CMK (cell line): ENCODE measurements at regions not wholly inside any gene's neighbourhood (a gene's known extent, or its start where the extent isn't known, plus 50 kb on each side); places are given as distances from the start of the nearest gene placed in this dataset.
"Not testable (repeated sequence)": the region's sequence is repeated elsewhere in the genome, so short reads cannot be mapped to it uniquely, and the experiment has no call there.

ENCODE experiments used
- DNase-seq: peaks from one replicate; pipeline ENCODE4 v3.0.0-alpha.2; 2010; ENCODE audit warnings: low read depth

- DNase-seq = no peak
Observed at GRCh38 chr3:162721736-162722135, 1225.1 kb downstream of the OTOL1 start.

DNA sequence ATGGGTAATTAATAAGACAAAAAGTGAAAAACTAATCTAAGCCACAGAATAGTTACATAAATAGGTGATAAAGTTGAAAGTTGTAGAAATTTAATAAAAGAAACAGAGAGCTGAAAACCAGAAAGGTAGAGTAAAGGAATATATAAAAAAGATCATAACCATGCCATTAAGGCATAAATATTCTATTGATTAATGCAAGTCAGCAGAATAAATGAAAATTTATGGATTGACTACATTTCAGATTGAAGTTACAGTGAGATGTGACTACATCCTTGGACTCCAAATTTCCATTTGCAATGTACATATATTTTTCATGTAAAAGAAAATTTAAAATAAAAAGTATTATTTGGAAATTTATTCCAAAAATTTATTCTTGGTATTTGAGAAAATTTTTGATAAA, 1225.7 kb downstream of the OTOL1 start:
- no peak for DNase-seq

GRCh38 chr3:162722796-162723195, 1226.2 kb downstream of the OTOL1 start:
- DNase-seq = not testable (repeated sequence)

DNA sequence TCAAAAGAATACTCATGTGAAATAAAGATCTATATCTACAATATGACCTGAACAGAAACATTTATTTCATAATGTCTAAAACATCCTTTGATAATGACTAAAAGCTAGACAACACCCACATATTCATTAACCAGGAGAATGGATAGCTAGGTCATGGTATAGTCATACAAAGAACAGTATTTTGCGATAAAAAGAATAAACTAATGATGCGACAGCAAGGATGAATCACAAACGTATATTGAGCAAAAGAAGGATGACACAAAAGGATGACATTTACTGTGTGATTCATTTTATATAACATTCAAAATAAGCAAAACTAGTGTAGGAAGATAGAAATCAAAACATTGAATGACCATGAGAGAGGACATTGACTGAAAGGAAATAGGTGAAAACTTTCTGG, 1233.1 kb downstream of the OTOL1 start:
- DNase-seq = no peak

DNA sequence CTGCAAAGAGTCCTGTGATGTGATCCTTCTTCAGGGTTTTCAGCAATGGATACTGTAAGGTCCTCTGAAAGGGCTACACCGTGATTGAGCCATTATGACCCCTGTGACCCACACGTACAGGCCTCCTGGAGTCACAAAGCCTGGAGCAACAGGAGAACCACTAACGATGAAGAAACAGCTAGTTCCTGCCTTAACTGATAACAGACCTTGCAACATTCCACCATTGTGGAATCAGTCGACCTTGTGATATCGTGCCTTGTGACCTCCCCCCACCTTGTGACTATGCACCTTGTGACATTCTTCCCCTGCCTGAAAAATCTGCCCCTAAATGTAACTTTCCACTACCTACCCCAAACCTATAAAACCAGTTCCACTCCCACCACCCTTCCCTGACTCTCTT, 1235.4 kb downstream of the OTOL1 start:
- DNase-seq = not testable (repeated sequence)

GRCh38 chr3:162738784-162739183, 1242.2 kb downstream of the OTOL1 start:
- no peak for DNase-seq

- no peak for DNase-seq
Observed at GRCh38 chr3:162740941-162741596, 1244.5 kb downstream of the OTOL1 start.

DNA sequence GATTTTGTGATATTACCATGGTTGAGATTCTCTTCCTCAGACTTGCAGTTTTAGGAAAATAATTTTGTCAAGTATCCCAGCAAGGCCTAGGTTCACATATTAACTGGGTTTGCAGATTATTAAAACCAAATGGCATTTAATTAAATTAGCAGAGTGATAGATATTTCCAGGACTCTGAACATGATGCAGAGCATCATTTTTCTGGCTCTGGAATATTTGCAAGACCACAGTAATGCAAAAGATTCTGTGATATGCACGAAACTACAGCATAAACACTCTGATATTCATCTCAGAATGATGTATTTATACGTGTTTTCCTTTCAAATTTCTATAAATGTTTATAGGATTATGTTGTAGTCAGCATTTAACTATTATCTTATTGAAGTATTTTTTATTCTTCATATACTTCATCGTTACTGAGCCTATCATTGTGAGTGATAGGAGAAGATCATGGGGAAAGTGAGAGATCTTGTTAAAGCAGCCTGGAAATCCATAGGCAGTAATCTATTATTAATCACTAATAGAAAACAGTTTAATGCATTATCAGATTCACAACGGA, 1245.6 kb downstream of the OTOL1 start:
- DNase-seq = no peak

GRCh38 chr3:162743091-162743490, 1246.5 kb downstream of the OTOL1 start:
- no peak for DNase-seq

DNA sequence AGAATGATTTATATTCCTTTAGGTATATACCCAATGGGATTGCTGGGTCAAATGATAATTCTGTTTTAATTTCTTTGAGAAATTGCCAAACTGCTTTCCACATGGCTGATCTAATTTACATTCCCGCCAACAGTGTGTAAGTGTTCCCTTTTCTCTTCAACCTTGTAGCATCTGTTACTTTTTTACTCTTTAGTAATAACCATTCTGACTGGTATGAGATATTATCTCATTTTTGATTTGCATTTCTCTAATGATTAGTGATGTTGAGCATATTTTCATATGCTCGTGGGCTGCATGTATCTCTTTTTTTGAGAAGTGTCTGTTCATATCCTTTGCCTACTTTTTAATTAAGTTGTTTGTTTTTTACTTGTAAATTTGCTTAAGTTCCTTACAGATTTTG, 1264.2 kb downstream of the OTOL1 start:
- DNase-seq = no peak

DNA sequence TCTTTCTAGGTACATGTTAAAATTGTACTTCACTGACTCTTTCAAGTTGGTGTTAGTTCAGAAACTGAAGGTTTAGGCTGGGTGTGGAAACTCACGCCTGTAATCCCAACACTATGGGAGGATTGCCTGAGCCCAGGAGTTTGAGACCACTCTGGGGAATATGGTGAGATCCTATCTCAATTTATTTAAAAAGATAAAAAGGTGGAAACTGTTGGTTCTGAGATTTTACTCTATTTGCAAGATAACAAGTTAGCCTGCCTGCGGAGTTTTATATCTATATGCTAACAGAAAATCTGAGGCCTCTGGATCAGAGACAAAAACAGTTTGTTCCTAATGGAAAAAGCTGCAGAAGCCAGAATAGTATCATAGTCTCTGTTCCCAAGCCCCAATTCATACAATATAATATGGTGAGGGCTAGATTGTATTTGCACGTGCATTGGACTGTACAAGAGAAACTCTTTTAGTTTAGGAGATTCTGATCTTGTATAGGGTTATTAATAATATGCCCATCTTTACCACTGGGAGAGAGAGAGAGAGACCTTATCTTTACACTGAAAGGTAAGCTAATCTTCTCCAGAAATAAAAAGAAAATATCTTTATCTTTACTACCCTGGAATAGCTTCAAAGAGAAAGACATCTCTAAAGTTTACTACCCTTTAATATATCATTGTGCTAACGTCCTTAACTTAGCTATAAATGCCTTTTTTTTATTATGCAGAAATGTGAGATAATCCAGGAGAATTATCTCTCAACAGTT, 1267.6 kb downstream of the OTOL1 start:
- DNase-seq = no peak

DNA sequence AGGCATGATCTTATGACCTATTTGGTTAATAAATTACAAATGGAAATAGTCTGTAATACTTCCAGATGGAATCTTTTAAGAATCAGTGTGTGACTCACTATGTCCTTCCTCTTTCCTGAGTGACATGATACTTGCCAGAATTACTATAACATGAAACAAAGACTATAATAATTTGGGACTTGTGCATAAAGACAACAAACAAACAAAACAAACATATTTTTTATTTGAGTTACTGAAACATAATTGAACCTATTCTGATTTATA, 1268.1 kb downstream of the OTOL1 start:
- DNase-seq = no peak

DNA sequence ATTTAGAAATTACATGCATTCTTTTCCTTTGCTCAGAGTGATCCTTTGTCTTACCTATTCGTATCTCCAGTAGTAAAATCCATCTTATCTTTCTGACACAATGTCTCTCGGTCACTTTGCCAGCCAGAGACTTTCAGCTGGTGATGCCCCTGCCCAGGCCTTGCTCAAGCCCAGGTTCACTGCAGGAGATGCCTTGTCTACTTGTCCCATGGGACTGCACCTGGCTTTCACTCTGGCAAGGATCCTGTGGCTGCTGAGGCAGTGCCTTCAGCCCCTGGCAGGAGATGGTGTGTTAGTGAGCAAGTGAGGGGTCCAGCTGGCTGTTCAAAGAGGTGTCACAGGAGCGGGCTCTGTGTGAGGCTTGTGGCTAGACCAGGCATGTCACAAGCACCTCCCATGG, 1268.9 kb downstream of the OTOL1 start:
- DNase-seq = no peak

GRCh38 chr3:162769564-162769963, 1273.0 kb downstream of the OTOL1 start:
- DNase-seq = no peak

- no peak for DNase-seq
Observed at GRCh38 chr3:162770551-162770950, 1273.9 kb downstream of the OTOL1 start.

- no peak for DNase-seq
Observed at GRCh38 chr3:162774613-162775100, 1278.0 kb downstream of the OTOL1 start.

- no peak for DNase-seq
Observed at GRCh38 chr3:162776148-162776547, 1279.5 kb downstream of the OTOL1 start.

DNA sequence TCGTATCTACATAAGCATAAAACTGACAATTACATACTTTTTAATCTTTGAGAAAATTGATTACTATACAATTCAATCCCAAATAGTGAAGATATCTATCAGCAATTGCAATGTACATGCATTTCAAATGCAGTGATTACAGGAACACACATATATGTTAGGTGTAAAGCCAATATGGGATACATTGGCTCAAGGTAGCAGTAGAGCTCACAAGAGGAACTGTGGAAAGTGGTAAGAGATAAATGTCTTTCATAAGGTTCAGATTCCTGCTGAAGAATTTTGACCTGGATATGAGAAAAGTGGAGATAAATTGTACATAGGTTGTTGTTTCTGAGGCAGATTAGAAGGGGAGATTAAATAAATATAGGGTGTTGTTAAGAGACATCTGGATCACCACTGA, 1280.5 kb downstream of the OTOL1 start:
- no peak for DNase-seq

DNA sequence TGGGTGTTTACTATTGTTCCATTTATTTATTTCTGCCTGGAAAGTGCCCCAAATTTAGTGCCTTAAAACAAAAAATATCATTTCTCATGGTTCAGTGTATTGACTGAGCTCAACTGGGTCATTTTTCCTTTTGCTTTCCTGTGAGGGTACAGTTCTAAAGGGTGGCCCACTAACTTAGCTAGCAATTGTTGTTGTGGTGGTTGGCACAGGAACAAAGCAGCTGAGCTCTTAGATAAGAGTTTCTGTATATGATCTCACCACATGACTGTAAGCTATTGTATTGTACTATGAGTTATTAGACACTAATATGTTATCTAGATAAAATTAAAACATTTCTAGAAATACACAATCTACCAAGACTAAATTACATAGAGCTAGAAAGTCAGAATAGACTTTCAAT, 1283.7 kb downstream of the OTOL1 start:
- DNase-seq = no peak

GRCh38 chr3:162799910-162800309, 1303.3 kb downstream of the OTOL1 start:
- DNase-seq = no peak

- no peak for DNase-seq
Observed at GRCh38 chr3:162802228-162802965, 1305.8 kb downstream of the OTOL1 start.

DNA sequence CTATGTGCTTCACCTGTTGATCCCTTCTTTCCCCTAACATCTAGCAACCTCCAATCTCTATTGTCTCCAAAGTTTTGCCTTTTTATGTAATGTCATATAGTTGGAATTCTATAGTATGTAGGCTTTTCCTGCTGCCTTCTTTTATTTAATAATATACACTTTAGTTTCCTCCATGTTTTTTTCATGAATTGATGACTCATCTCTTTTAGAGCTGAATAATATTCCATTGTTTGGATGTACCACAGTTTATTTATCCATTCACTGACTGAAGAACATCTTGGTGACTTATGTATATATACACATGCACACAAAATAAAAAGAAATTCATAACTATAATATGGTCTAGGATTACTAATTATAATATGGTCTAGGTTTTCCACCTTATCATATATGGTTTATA, 1314.2 kb downstream of the OTOL1 start:
- DNase-seq = no peak
